Naive B cell (primary cell): ENCODE measurements at regions not wholly inside any gene's neighbourhood (a gene's known extent, or its start where the extent isn't known, plus 50 kb on each side); places are given as distances from the start of the nearest gene placed in this dataset.

Experiments used
- ATAC-seq, 2 donors: fragments of 150-1000 bp; cut with Tn5 transposase; 2 replicates each; pipeline ENCODE4 v1.10.0; 2021; ENCODE audit warnings: low read depth in 2 of 2, mild to moderate bottlenecking in 2 of 2, moderate library complexity in 2 of 2
- DNase-seq: peaks from one replicate; pipeline ENCODE4 v3.0.0; 2022
- H3K27ac Mint-ChIP-seq, 6 donors: one replicate each; pipeline ENCODE4 v1.8.0; 2020 to 2022; ENCODE audit warnings: mild to moderate bottlenecking in 6 of 6, mixed read lengths in 6 of 6, moderate library complexity in 5 of 6, inconsistent platforms in 2 of 6
- H3K27me3 Mint-ChIP-seq, 3 donors: one replicate each; pipeline ENCODE4 v1.8.0; 2021 to 2022; ENCODE audit warnings: mixed read lengths in 3 of 3, mild to moderate bottlenecking in 1 of 3
- H3K36me3 Mint-ChIP-seq, 2 donors: one replicate each; pipeline ENCODE4 v1.8.0; 2020 to 2022; ENCODE audit warnings: mixed read lengths in 2 of 2, inconsistent platforms in 1 of 2, mild to moderate bottlenecking in 1 of 2
- H3K4me1 Mint-ChIP-seq, 3 donors: one replicate each; pipeline ENCODE4 v1.8.0; 2020 to 2022; ENCODE audit warnings: mixed read lengths in 3 of 3, inconsistent platforms in 1 of 3, mild to moderate bottlenecking in 1 of 3, moderate library complexity in 1 of 3
- H3K4me3 Mint-ChIP-seq, 8 donors: one replicate each; pipeline ENCODE4 v1.8.0; 2020 to 2022; ENCODE audit warnings: mild to moderate bottlenecking in 8 of 8, mixed read lengths in 8 of 8, moderate library complexity in 8 of 8, inconsistent platforms in 2 of 8
- H3K9me3 Mint-ChIP-seq, 7 donors: one replicate each; pipeline ENCODE4 v1.8.0; 2020 to 2022; ENCODE audit warnings: mixed read lengths in 7 of 7, mild to moderate bottlenecking in 5 of 7, inconsistent platforms in 2 of 7, moderate library complexity in 1 of 7

GRCh38 chr5:89758146-89758545 lies 651.4 kb downstream of the CETN3 start:
- Mint-ChIP-seq H3K4me1 (peaks cover 0 to 2% (median 0%) of the 10 kb centered on the region in 3 donors), H3K4me3 (no peak overlapping the region), H3K9me3 (peaks cover 0 to 3% (median 0%) of the 10 kb centered on the region in 7 donors), H3K27me3 (no peaks in the 10 kb centered on the region), H3K36me3 (peaks cover 0 to 9% of the 10 kb centered on the region in 2 donors), H3K27ac (peak overlapping the region in 1 of 6 donors; percentile 33)
- no peak for ATAC-seq
- no peak for DNase-seq

GRCh38 chr5:89756955-89757354 lies 652.6 kb downstream of the CETN3 start:
- ATAC-seq, result no peak
- peaks cover 0 to 9% of the 10 kb centered on the region in 2 donors for H3K36me3 Mint-ChIP-seq
- H3K9me3 Mint-ChIP-seq, result peaks cover 0 to 3% (median 0%) of the 10 kb centered on the region in 7 donors
- no peak for DNase-seq
- H3K4me1 Mint-ChIP-seq, result peaks cover 0 to 6% (median 6%) of the 10 kb centered on the region in 3 donors
- no peak overlapping the region for H3K27ac Mint-ChIP-seq
- no peak overlapping the region for H3K4me3 Mint-ChIP-seq
- no peaks in the 10 kb centered on the region for H3K27me3 Mint-ChIP-seq

- no peak for DNase-seq
- H3K36me3 Mint-ChIP-seq, result peaks cover 0 to 9% of the 10 kb centered on the region in 2 donors
- H3K4me1 Mint-ChIP-seq, result peaks cover 0 to 6% (median 4%) of the 10 kb centered on the region in 3 donors
- H3K27me3 Mint-ChIP-seq, result no peaks in the 10 kb centered on the region
- H3K4me3 Mint-ChIP-seq, result no peak overlapping the region
- H3K27ac Mint-ChIP-seq, result no peak overlapping the region
- ATAC-seq, result no peak
- peaks cover 0 to 3% (median 0%) of the 10 kb centered on the region in 7 donors for H3K9me3 Mint-ChIP-seq
Observed at GRCh38 chr5:89755024-89755423, 654.5 kb downstream of the CETN3 start.

GRCh38 chr5:89735082-89735481 lies 674.5 kb downstream of the CETN3 start:
- ATAC-seq (no peak), DNase-seq (no peak)
- Mint-ChIP-seq H3K27me3 (no peaks in the 10 kb centered on the region), H3K4me3 (no peak overlapping the region), H3K27ac (no peak overlapping the region), H3K9me3 (peaks cover 0 to 6% (median 0%) of the 10 kb centered on the region in 7 donors), H3K36me3 (no peaks in the 10 kb centered on the region), H3K4me1 (peaks cover 0 to 14% (median 12%) of the 10 kb centered on the region in 3 donors)

- H3K4me1 Mint-ChIP-seq, result peaks cover 12 to 27% (median 25%) of the 10 kb centered on the region in 3 donors
- ATAC-seq, result peak; percentile 37 to 62
- H3K9me3 Mint-ChIP-seq, result peaks cover 0 to 6% (median 0%) of the 10 kb centered on the region in 7 donors
- no peaks in the 10 kb centered on the region for H3K36me3 Mint-ChIP-seq
- H3K27me3 Mint-ChIP-seq, result no peaks in the 10 kb centered on the region
- H3K27ac Mint-ChIP-seq, result peak overlapping the region in 1 of 6 donors; percentile 56
- DNase-seq, result no peak
- H3K4me3 Mint-ChIP-seq, result no peak overlapping the region
Observed at GRCh38 chr5:89733772-89734171, 675.8 kb downstream of the CETN3 start.

- DNase-seq (no peak), ATAC-seq (peak; percentile 51 to 67)
- no peaks in the 10 kb centered on the region for H3K27me3 Mint-ChIP-seq
- no peaks in the 10 kb centered on the region for H3K9me3 Mint-ChIP-seq
- H3K4me1 Mint-ChIP-seq, result peaks cover 23 to 31% (median 30%) of the 10 kb centered on the region in 3 donors
- peak overlapping the region in 5 of 6 donors; percentile 11 to 85 (median 56) for H3K27ac Mint-ChIP-seq
- H3K36me3 Mint-ChIP-seq, result no peaks in the 10 kb centered on the region
- peak overlapping the region in 6 of 8 donors; percentile 34 to 76 (median 49) for H3K4me3 Mint-ChIP-seq
Observed at GRCh38 chr5:89729623-89730301, 679.8 kb downstream of the CETN3 start.

GRCh38 chr5:89728750-89729149 lies 680.8 kb downstream of the CETN3 start:
- peak overlapping the region in 4 of 6 donors; percentile 11 to 94 (median 60) for H3K27ac Mint-ChIP-seq
- H3K36me3 Mint-ChIP-seq, result no peaks in the 10 kb centered on the region
- no peak for DNase-seq
- no peak for ATAC-seq
- no peaks in the 10 kb centered on the region for H3K27me3 Mint-ChIP-seq
- peak overlapping the region; percentile 8 to 77 (median 48) for H3K4me3 Mint-ChIP-seq
- H3K4me1 Mint-ChIP-seq, result peaks cover 23 to 31% (median 30%) of the 10 kb centered on the region in 3 donors
- H3K9me3 Mint-ChIP-seq, result no peaks in the 10 kb centered on the region

- H3K27ac Mint-ChIP-seq, result peak overlapping the region; percentile 1 to 34 (median 20)
- no peaks in the 10 kb centered on the region for H3K36me3 Mint-ChIP-seq
- H3K9me3 Mint-ChIP-seq, result no peaks in the 10 kb centered on the region
- H3K4me3 Mint-ChIP-seq, result peak overlapping the region in 6 of 8 donors; percentile 8 to 76 (median 48)
- peak; percentile 32 to 37 for ATAC-seq
- DNase-seq, result no peak
- no peaks in the 10 kb centered on the region for H3K27me3 Mint-ChIP-seq
- H3K4me1 Mint-ChIP-seq, result peaks cover 23 to 31% (median 30%) of the 10 kb centered on the region in 3 donors
Observed at GRCh38 chr5:89728134-89728533, 681.4 kb downstream of the CETN3 start.

- Mint-ChIP-seq H3K27me3 (no peaks in the 10 kb centered on the region), H3K4me3 (no peak overlapping the region), H3K9me3 (no peaks in the 10 kb centered on the region), H3K27ac (no peak overlapping the region), H3K4me1 (peaks cover 19 to 22% (median 22%) of the 10 kb centered on the region in 3 donors), H3K36me3 (no peaks in the 10 kb centered on the region)
- ATAC-seq, result no peak
- no peak for DNase-seq
Observed at GRCh38 chr5:89724379-89725095, 685.0 kb downstream of the CETN3 start.

- Mint-ChIP-seq H3K27me3 (no peaks in the 10 kb centered on the region), H3K4me3 (no peak overlapping the region), H3K9me3 (no peaks in the 10 kb centered on the region), H3K27ac (no peak overlapping the region), H3K4me1 (peaks cover 13 to 16% (median 15%) of the 10 kb centered on the region in 3 donors), H3K36me3 (no peaks in the 10 kb centered on the region)
- DNase-seq (no peak), ATAC-seq (no peak)
Observed at GRCh38 chr5:89723907-89724306, 685.6 kb downstream of the CETN3 start.

GRCh38 chr5:89722538-89722937 lies 687.0 kb downstream of the CETN3 start:
- no peak overlapping the region for H3K27ac Mint-ChIP-seq
- no peak overlapping the region for H3K4me3 Mint-ChIP-seq

GRCh38 chr5:89721931-89722330 lies 687.6 kb downstream of the CETN3 start:
- Mint-ChIP-seq H3K36me3 (no peaks in the 10 kb centered on the region), H3K27ac (no peak overlapping the region), H3K4me1 (no peaks in the 10 kb centered on the region), H3K27me3 (no peaks in the 10 kb centered on the region), H3K4me3 (no peak overlapping the region), H3K9me3 (no peaks in the 10 kb centered on the region)
- DNase-seq (no peak), ATAC-seq (no peak)

More at GRCh38 chr5:89722538-89722937, 687.0 kb downstream of the CETN3 start:
- Mint-ChIP-seq H3K27me3 (no peaks in the 10 kb centered on the region), H3K9me3 (no peaks in the 10 kb centered on the region), H3K4me1 (peaks cover 0 to 2% (median 2%) of the 10 kb centered on the region in 3 donors), H3K36me3 (no peaks in the 10 kb centered on the region)
- ATAC-seq (no peak), DNase-seq (no peak)

GRCh38 chr5:89721353-89721752 lies 688.2 kb downstream of the CETN3 start:
- H3K9me3 Mint-ChIP-seq, result no peaks in the 10 kb centered on the region
- H3K36me3 Mint-ChIP-seq, result no peaks in the 10 kb centered on the region
- no peaks in the 10 kb centered on the region for H3K4me1 Mint-ChIP-seq
- H3K27ac Mint-ChIP-seq, result peak overlapping the region in 1 of 6 donors; percentile 5
- DNase-seq (no peak), ATAC-seq (no peak)
- no peaks in the 10 kb centered on the region for H3K27me3 Mint-ChIP-seq
- H3K4me3 Mint-ChIP-seq, result no peak overlapping the region
